ENCODE measurements at regions not wholly inside any gene's neighbourhood (a gene's known extent, or its start where the extent isn't known, plus 50 kb on each side); places are given as distances from the start of the nearest gene placed in this dataset.

DNA sequence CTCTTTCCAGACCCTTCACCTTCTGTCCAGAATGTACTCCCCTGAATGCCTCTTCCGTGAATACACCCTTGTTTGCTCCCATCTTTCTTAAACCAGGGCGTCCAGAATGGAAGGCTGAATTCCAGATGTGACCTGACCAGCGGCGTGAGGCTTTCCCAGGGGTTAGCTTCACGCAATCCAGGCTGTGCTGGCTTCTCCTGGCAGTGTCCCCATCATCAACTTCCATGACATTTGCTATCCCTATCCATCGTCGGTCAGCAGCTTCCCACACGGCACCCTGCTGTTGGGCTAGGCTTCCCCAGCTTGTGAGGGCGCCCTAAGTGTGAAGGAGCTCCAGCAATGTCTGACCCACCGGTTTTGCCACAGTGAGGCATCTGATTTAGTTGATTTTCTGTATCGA, 339.8 kb upstream of the TNRC6C start:
- TF ChIP-seq, protein P1, sequence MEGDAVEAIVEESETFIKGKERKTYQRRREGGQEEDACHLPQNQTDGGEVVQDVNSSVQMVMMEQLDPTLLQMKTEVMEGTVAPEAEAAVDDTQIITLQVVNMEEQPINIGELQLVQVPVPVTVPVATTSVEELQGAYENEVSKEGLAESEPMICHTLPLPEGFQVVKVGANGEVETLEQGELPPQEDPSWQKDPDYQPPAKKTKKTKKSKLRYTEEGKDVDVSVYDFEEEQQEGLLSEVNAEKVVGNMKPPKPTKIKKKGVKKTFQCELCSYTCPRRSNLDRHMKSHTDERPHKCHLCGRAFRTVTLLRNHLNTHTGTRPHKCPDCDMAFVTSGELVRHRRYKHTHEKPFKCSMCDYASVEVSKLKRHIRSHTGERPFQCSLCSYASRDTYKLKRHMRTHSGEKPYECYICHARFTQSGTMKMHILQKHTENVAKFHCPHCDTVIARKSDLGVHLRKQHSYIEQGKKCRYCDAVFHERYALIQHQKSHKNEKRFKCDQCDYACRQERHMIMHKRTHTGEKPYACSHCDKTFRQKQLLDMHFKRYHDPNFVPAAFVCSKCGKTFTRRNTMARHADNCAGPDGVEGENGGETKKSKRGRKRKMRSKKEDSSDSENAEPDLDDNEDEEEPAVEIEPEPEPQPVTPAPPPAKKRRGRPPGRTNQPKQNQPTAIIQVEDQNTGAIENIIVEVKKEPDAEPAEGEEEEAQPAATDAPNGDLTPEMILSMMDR (conservative IDR thresholded peaks at IDR 0.05 in 1 of 2, IDR thresholded peaks at IDR 0.05 in 1 of 2; ENCODE audit: low read depth in 1 of 2, low read length in 2 of 2) = no peak
- TF ChIP-seq EZH2 (IDR thresholded peaks at IDR 0.05; ENCODE audit: low read length, missing control alignments) = no peak
